ENCODE measurements at regions not wholly inside any gene's neighbourhood (a gene's known extent, or its start where the extent isn't known, plus 50 kb on each side); places are given as distances from the start of the nearest gene placed in this dataset.

- peaks cover 10% of the 10 kb centered on the region for H3K27me3 Mint-ChIP-seq (ENCODE audit: low read depth, poor library complexity)
- DNase-seq = no peak
- no peaks in the 10 kb centered on the region for H3K36me3 Mint-ChIP-seq (ENCODE audit: low read depth)
- no peak for TF ChIP-seq CTCF (IDR thresholded peaks at IDR 0.05)
- peaks cover 47% of the 10 kb centered on the region for H3K4me1 Mint-ChIP-seq
- peak overlapping the region; percentile 79 for H3K27ac Mint-ChIP-seq
- H3K9me3 Mint-ChIP-seq = peaks cover 7% of the 10 kb centered on the region
- H3K4me3 Mint-ChIP-seq = peak overlapping the region; percentile 44
Observed at GRCh38 chr15:85329561-85330422, 50.6 kb upstream of the AKAP13 start.

Data from nephron progenitor cell (in vitro differentiated cells).